IPS-20b (cell line): ENCODE measurements at regions not wholly inside any gene's neighbourhood (a gene's known extent, or its start where the extent isn't known, plus 50 kb on each side); places are given as distances from the start of the nearest gene placed in this dataset.

ENCODE experiments used
- H3K27ac ChIP-seq: one replicate; pipeline ENCODE4 v1.5.1; 2013; ENCODE audit warnings: low read length
- H3K27me3 ChIP-seq: 2 replicates; pipeline ENCODE4 v1.6.1; 2013; ENCODE audit warnings: mild to moderate bottlenecking, low read length, inconsistent platforms; ENCODE audit not compliant: insufficient read depth
- H3K36me3 ChIP-seq: 2 replicates; pipeline ENCODE4 v1.6.1; 2013; ENCODE audit warnings: low read depth, mild to moderate bottlenecking, inconsistent platforms, low read length, moderate library complexity; ENCODE audit not compliant: insufficient read depth
- H3K4me1 ChIP-seq: 2 replicates; pipeline ENCODE4 v1.6.1; 2013; ENCODE audit warnings: mild to moderate bottlenecking, control low read depth, inconsistent platforms, low read length, moderate library complexity; ENCODE audit not compliant: insufficient read depth
- H3K4me3 ChIP-seq: 2 replicates; pipeline ENCODE4 v1.5.1; 2013; ENCODE audit warnings: mild to moderate bottlenecking, low read length, inconsistent platforms
- H3K9ac ChIP-seq: 2 replicates; pipeline ENCODE4 v1.6.1; 2013; ENCODE audit warnings: low read depth, mild to moderate bottlenecking, inconsistent platforms, low read length, moderate library complexity
- H3K9me3 ChIP-seq: 2 replicates; pipeline ENCODE4 v1.6.1; 2013; ENCODE audit warnings: mild to moderate bottlenecking, low read depth, low read length, inconsistent platforms; ENCODE audit not compliant: insufficient read depth

GRCh38 chr16:61549327-61549726 is 486.9 kb downstream of the CDH8 start:
- no peak overlapping the region for H3K4me3 ChIP-seq
- no peak overlapping the region for H3K27ac ChIP-seq
- no peaks in the 10 kb centered on the region for H3K36me3 ChIP-seq
- H3K27me3 ChIP-seq, result no peaks in the 10 kb centered on the region
- peaks cover 5% of the 10 kb centered on the region; the same call in 1 of the 2 replicates for H3K4me1 ChIP-seq
- no peak overlapping the region for H3K9ac ChIP-seq
- H3K9me3 ChIP-seq, result no peaks in the 10 kb centered on the region

GRCh38 chr16:61547626-61548025 is 488.6 kb downstream of the CDH8 start:
- Histone ChIP-seq H3K9ac (no peak overlapping the region), H3K27ac (no peak overlapping the region), H3K27me3 (no peaks in the 10 kb centered on the region), H3K4me1 (peaks cover 9% of the 10 kb centered on the region; the same call in 1 of the 2 replicates), H3K9me3 (no peaks in the 10 kb centered on the region), H3K4me3 (no peak overlapping the region), H3K36me3 (no peaks in the 10 kb centered on the region)

- Histone ChIP-seq H3K4me3 (no peak overlapping the region), H3K9me3 (no peaks in the 10 kb centered on the region), H3K9ac (no peak overlapping the region), H3K27me3 (no peaks in the 10 kb centered on the region), H3K27ac (no peak overlapping the region), H3K36me3 (no peaks in the 10 kb centered on the region), H3K4me1 (peaks cover 9% of the 10 kb centered on the region; the same call in 1 of the 2 replicates)
Measured at GRCh38 chr16:61544165-61544564, 492.1 kb downstream of the CDH8 start.

- no peaks in the 10 kb centered on the region for H3K27me3 ChIP-seq
- no peak overlapping the region for H3K9ac ChIP-seq
- H3K4me1 ChIP-seq, result peaks cover 9% of the 10 kb centered on the region; the same call in 1 of the 2 replicates
- H3K4me3 ChIP-seq, result no peak overlapping the region
- no peaks in the 10 kb centered on the region for H3K9me3 ChIP-seq
- H3K27ac ChIP-seq, result no peak overlapping the region
- H3K36me3 ChIP-seq, result no peaks in the 10 kb centered on the region
Measured at GRCh38 chr16:61540216-61540615, 496.0 kb downstream of the CDH8 start.

GRCh38 chr16:61530697-61531096 is 505.5 kb downstream of the CDH8 start:
- no peaks in the 10 kb centered on the region for H3K9me3 ChIP-seq
- H3K9ac ChIP-seq, result no peak overlapping the region
- H3K27ac ChIP-seq, result no peak overlapping the region
- no peaks in the 10 kb centered on the region for H3K27me3 ChIP-seq
- H3K4me3 ChIP-seq, result no peak overlapping the region
- no peaks in the 10 kb centered on the region for H3K36me3 ChIP-seq
- H3K4me1 ChIP-seq, result no peaks in the 10 kb centered on the region

GRCh38 chr16:61500851-61501250 is 535.4 kb downstream of the CDH8 start:
- Histone ChIP-seq H3K9me3 (no peaks in the 10 kb centered on the region), H3K4me3 (no peak overlapping the region), H3K9ac (no peak overlapping the region), H3K27me3 (no peaks in the 10 kb centered on the region), H3K27ac (no peak overlapping the region), H3K36me3 (no peaks in the 10 kb centered on the region), H3K4me1 (no peaks in the 10 kb centered on the region)

- Histone ChIP-seq H3K27me3 (no peaks in the 10 kb centered on the region), H3K9ac (no peak overlapping the region), H3K36me3 (no peaks in the 10 kb centered on the region), H3K4me1 (no peaks in the 10 kb centered on the region), H3K27ac (no peak overlapping the region), H3K9me3 (no peaks in the 10 kb centered on the region), H3K4me3 (no peak overlapping the region)
Measured at GRCh38 chr16:61480250-61480649, 556.0 kb downstream of the CDH8 start.

GRCh38 chr16:61471737-61472136 is 564.5 kb downstream of the CDH8 start:
- H3K4me3 ChIP-seq, result no peak overlapping the region

GRCh38 chr16:61471023-61471422 is 565.2 kb downstream of the CDH8 start:
- Histone ChIP-seq H3K9ac (no peak overlapping the region), H3K27me3 (no peaks in the 10 kb centered on the region), H3K4me3 (no peak overlapping the region), H3K4me1 (no peaks in the 10 kb centered on the region), H3K9me3 (no peaks in the 10 kb centered on the region), H3K36me3 (no peaks in the 10 kb centered on the region), H3K27ac (no peak overlapping the region)

More at GRCh38 chr16:61471737-61472136, 564.5 kb downstream of the CDH8 start:
- no peak overlapping the region for H3K27ac ChIP-seq
- no peaks in the 10 kb centered on the region for H3K27me3 ChIP-seq
- no peaks in the 10 kb centered on the region for H3K36me3 ChIP-seq
- H3K9ac ChIP-seq, result no peak overlapping the region
- H3K9me3 ChIP-seq, result no peaks in the 10 kb centered on the region
- no peaks in the 10 kb centered on the region for H3K4me1 ChIP-seq

- H3K36me3 ChIP-seq, result no peaks in the 10 kb centered on the region
- H3K9me3 ChIP-seq, result no peaks in the 10 kb centered on the region
- no peak overlapping the region for H3K9ac ChIP-seq
- H3K4me3 ChIP-seq, result no peak overlapping the region
- no peaks in the 10 kb centered on the region for H3K27me3 ChIP-seq
- no peaks in the 10 kb centered on the region for H3K4me1 ChIP-seq
- H3K27ac ChIP-seq, result no peak overlapping the region
Measured at GRCh38 chr16:61465285-61465684, 571.0 kb downstream of the CDH8 start.

- H3K9me3 ChIP-seq, result no peaks in the 10 kb centered on the region
- no peak overlapping the region for H3K4me3 ChIP-seq
- no peaks in the 10 kb centered on the region for H3K4me1 ChIP-seq
- H3K9ac ChIP-seq, result no peak overlapping the region
- H3K36me3 ChIP-seq, result no peaks in the 10 kb centered on the region
- no peaks in the 10 kb centered on the region for H3K27me3 ChIP-seq
- no peak overlapping the region for H3K27ac ChIP-seq
Measured at GRCh38 chr16:61460020-61460419, 576.2 kb downstream of the CDH8 start.

- no peak overlapping the region for H3K4me3 ChIP-seq
- H3K27ac ChIP-seq, result no peak overlapping the region
- H3K9me3 ChIP-seq, result no peaks in the 10 kb centered on the region
- H3K27me3 ChIP-seq, result no peaks in the 10 kb centered on the region
- H3K9ac ChIP-seq, result no peak overlapping the region
- H3K4me1 ChIP-seq, result no peaks in the 10 kb centered on the region
- no peaks in the 10 kb centered on the region for H3K36me3 ChIP-seq
Measured at GRCh38 chr16:61435346-61435745, 600.9 kb downstream of the CDH8 start.

GRCh38 chr16:61432421-61432820 is 603.8 kb downstream of the CDH8 start:
- no peak overlapping the region for H3K4me3 ChIP-seq
- H3K27ac ChIP-seq, result no peak overlapping the region
- H3K27me3 ChIP-seq, result no peaks in the 10 kb centered on the region
- no peaks in the 10 kb centered on the region for H3K9me3 ChIP-seq
- H3K36me3 ChIP-seq, result no peaks in the 10 kb centered on the region
- no peaks in the 10 kb centered on the region for H3K4me1 ChIP-seq
- no peak overlapping the region for H3K9ac ChIP-seq
